Panc1 (cell line): ENCODE measurements at regions not wholly inside any gene's neighbourhood (a gene's known extent, or its start where the extent isn't known, plus 50 kb on each side); places are given as distances from the start of the nearest gene placed in this dataset.

ENCODE experiments used
- ATAC-seq: fragments of 200-7000 bp; cut with Tn5 transposase; 2 replicates; pipeline ENCODE4 v1.9.1; 2020; ENCODE audit warnings: mild to moderate bottlenecking, moderate library complexity
- BruUV-seq: library from RNA; stranded (reverse); fragments of 400-500 nt; replicated peaks from 2 replicates; lab custom pipeline; 2021; lab: Mats Ljungman, UMichigan
- CTCF ChIA-PET: fragments of 300-600 bp; sonication (Branson Sonifier 250); formaldehyde crosslinking; loops from one replicate; lab custom pipeline; 2022; ENCODE audit warnings: antibody characterized with exemption; lab: Charles Lee
- POLR2A ChIA-PET: fragments of 300-600 bp; sonication (Branson Sonifier 250); formaldehyde crosslinking; loops from one replicate; lab custom pipeline; 2022; ENCODE audit warnings: antibody characterized with exemption; lab: Charles Lee
- DNase-seq: peaks from one replicate; pipeline ENCODE4 v3.0.0-alpha.2; 2010; ENCODE audit warnings: low read depth, low spot score
- H3K27ac ChIP-seq: 2 replicates; pipeline ENCODE4 v1.5.1; 2011; ENCODE audit warnings: mild to moderate bottlenecking, low read length, inconsistent platforms
- H3K27me3 ChIP-seq: fragments of 200-500 bp; sonication (Bioruptor generic); 2 replicates; pipeline ENCODE4 v1.6.0; 2014; ENCODE audit warnings: low read length, inconsistent platforms; ENCODE audit not compliant: control insufficient read depth, insufficient read depth
- H3K36me3 ChIP-seq: fragments of 200-500 bp; sonication (Bioruptor generic); 2 replicates; pipeline ENCODE4 v1.5.1; 2014; ENCODE audit warnings: inconsistent platforms, mild to moderate bottlenecking, low read length, moderate library complexity; ENCODE audit not compliant: control insufficient read depth, insufficient read depth
- H3K4me1 ChIP-seq: 2 replicates; pipeline ENCODE4 v1.5.1; 2011; ENCODE audit warnings: inconsistent platforms, mild to moderate bottlenecking, low read length, moderate library complexity; ENCODE audit not compliant: control insufficient read depth, insufficient read depth
- H3K4me3 ChIP-seq, 2 experiments: 2 replicates each; pipeline ENCODE4 v1.5.1; 2011 to 2012; ENCODE audit warnings: low read depth in 2 of 2, low read length in 2 of 2, mild to moderate bottlenecking in 2 of 2, inconsistent platforms in 1 of 2, moderate library complexity in 1 of 2
- H3K9me3 ChIP-seq: fragments of 200-500 bp; sonication (Bioruptor generic); 2 replicates; pipeline ENCODE4 v1.5.1; 2014; ENCODE audit warnings: low read depth, mild to moderate bottlenecking, inconsistent platforms, low read length, moderate library complexity; ENCODE audit not compliant: control insufficient read depth, insufficient read depth
- POLR2AphosphoS5 ChIP-seq: IDR thresholded peaks from 2 replicates; pipeline ENCODE4 v1.6.1; 2012; ENCODE audit warnings: mild to moderate bottlenecking, low read depth, low read length, moderate library complexity
- REST ChIP-seq, 2 experiments: IDR thresholded peaks; 2 replicates each; pipeline ENCODE4 v1.6.1; 2011 to 2012; ENCODE audit warnings: low read depth in 2 of 2, control low read depth in 1 of 2, low read length in 1 of 2, mild to moderate bottlenecking in 1 of 2, moderate library complexity in 1 of 2; ENCODE audit not compliant: insufficient read depth in 1 of 2
- SIN3A ChIP-seq: IDR thresholded peaks from 2 replicates; pipeline ENCODE4 v1.6.1; 2012; ENCODE audit warnings: low read depth, mild to moderate bottlenecking, low read length, moderate library complexity, borderline replicate concordance; ENCODE audit not compliant: insufficient read depth
- TCF7L2 ChIP-seq: IDR thresholded peaks from 2 replicates; pipeline ENCODE4 v1.6.1; 2011; ENCODE audit warnings: mild to moderate bottlenecking, low read depth, low read length, inconsistent platforms
- in situ Hi-C: cut with HindIII; loops from 2 replicates; pipeline ENCODE4 v1.10.0; 2016; ENCODE audit warnings: low sequenced_read_pairs, low pct_unique_long_range_greater_than_20kb
- intact Hi-C: fragments of 100-400 bp; cut with micrococcal nuclease; formaldehyde crosslinking; loops from one replicate; pipeline ENCODE4 v1.10.0; 2022; ENCODE audit not compliant: unreplicated experiment
- TF ChIP-seq, protein P1 (sequence below): fragments of 450-650 bp; IDR thresholded peaks from 2 replicates; pipeline ENCODE4 v1.5.1; 2017; ENCODE audit warnings: mild to moderate bottlenecking

DNA sequence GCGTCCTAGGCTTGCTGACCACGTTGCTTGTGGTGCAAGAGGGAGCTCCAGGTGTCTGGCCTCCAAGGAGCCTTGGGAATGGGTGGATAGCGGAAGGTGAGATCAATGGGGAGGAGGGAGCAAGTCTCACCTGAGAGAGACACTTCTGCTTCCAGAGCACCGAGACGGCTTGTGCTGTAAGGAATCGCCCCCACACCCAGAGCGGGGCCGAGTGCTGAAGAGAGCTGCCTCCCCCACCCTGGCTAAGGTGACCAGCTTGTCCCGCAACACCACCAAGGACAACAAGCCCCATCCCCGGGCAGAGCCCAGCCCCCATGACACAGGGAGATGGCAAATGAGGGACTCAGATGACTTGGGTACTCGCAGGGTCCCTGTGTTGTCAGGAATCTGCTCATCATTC, 485.6 kb downstream of the NPHP4 start:
- intact Hi-C loops = no loop called here

DNA sequence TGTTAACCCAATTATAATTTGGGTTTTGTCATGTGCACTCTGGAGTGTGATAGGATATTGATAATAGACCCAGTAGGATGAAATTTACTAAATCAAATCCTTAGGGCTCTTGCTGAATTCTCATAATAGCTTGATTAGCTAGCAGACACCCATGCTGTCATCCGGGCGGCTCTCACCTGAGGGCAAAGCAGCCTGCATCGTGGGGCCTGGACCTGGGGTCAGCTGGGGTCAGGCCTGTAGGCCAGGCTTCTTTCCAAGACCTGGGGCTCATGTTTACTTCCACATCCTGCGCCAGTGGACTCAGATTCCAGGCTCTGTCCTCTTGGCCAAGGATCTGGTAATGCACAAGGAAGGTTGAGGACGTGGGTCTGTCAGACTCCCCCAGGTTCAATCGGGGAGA, 486.3 kb downstream of the NPHP4 start:
- BruUV-seq = no TSS peak
- TF ChIP-seq REST (IDR thresholded peaks at IDR 0.05; ENCODE audit: insufficient read depth in 1 of 2, low read depth in 2 of 2, low read length in 1 of 2) = no peak
- no peak for TF ChIP-seq POLR2AphosphoS5
- TF ChIP-seq, protein P1, sequence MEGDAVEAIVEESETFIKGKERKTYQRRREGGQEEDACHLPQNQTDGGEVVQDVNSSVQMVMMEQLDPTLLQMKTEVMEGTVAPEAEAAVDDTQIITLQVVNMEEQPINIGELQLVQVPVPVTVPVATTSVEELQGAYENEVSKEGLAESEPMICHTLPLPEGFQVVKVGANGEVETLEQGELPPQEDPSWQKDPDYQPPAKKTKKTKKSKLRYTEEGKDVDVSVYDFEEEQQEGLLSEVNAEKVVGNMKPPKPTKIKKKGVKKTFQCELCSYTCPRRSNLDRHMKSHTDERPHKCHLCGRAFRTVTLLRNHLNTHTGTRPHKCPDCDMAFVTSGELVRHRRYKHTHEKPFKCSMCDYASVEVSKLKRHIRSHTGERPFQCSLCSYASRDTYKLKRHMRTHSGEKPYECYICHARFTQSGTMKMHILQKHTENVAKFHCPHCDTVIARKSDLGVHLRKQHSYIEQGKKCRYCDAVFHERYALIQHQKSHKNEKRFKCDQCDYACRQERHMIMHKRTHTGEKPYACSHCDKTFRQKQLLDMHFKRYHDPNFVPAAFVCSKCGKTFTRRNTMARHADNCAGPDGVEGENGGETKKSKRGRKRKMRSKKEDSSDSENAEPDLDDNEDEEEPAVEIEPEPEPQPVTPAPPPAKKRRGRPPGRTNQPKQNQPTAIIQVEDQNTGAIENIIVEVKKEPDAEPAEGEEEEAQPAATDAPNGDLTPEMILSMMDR = no peak
- TF ChIP-seq TCF7L2 = no peak
- TF ChIP-seq SIN3A = no peak
- intact Hi-C loops = no loop called here
- no peak for DNase-seq
- in situ Hi-C loops = no loop called here
- Histone ChIP-seq H3K27me3 (peaks cover 7% of the 10 kb centered on the region), H3K27ac (no peak overlapping the region), H3K4me1 (no peaks in the 10 kb centered on the region), H3K36me3 (no peaks in the 10 kb centered on the region), H3K9me3 (no peaks in the 10 kb centered on the region), H3K4me3 (no peak overlapping the region)
- ChIA-PET POLR2A (no interaction called here), CTCF (no interaction called here)
- ATAC-seq = no peak

More for the DNA sequence above, 485.6 kb downstream of the NPHP4 start:
- Histone ChIP-seq H3K36me3 (no peaks in the 10 kb centered on the region), H3K27ac (no peak overlapping the region), H3K27me3 (peaks cover 11% of the 10 kb centered on the region), H3K9me3 (no peaks in the 10 kb centered on the region), H3K4me1 (no peaks in the 10 kb centered on the region), H3K4me3 (no peak overlapping the region)
- ChIA-PET CTCF (no interaction called here), POLR2A (no interaction called here)
- ATAC-seq (no peak), DNase-seq (no peak)
- in situ Hi-C loops = no loop called here
- TF ChIP-seq TCF7L2 (no peak), REST (IDR thresholded peaks at IDR 0.05; ENCODE audit: insufficient read depth in 1 of 2, low read depth in 2 of 2, low read length in 1 of 2) (no peak), POLR2AphosphoS5 (no peak), SIN3A (no peak)
- TF ChIP-seq, protein P1 = no peak
- no TSS peak for BruUV-seq
